GM12878 (cell line): ENCODE measurements at regions not wholly inside any gene's neighbourhood (a gene's known extent, or its start where the extent isn't known, plus 50 kb on each side); places are given as distances from the start of the nearest gene placed in this dataset.

Experiments
- ATF3 ChIP-seq: IDR thresholded peaks from 2 replicates; pipeline ENCODE4 v1.6.1; 2011; ENCODE audit warnings: low read depth, mild to moderate bottlenecking, low read length, moderate library complexity, borderline replicate concordance; ENCODE audit errors: extremely low read depth
- EZH2 ChIP-seq: IDR thresholded peaks from 2 replicates; pipeline ENCODE4 v1.6.1; 2012; ENCODE audit warnings: low read depth, mild to moderate bottlenecking, control low read depth, inconsistent platforms, low read length, borderline replicate concordance; ENCODE audit not compliant: control insufficient read depth
- NRF1 ChIP-seq: conservative IDR thresholded peaks from 2 replicates; pipeline ENCODE4 v1.6.1; 2011; ENCODE audit warnings: mild to moderate bottlenecking, low read depth, low read length, improper control_type of control experiment

- TF ChIP-seq EZH2 = no peak
- no peak for TF ChIP-seq ATF3
- TF ChIP-seq NRF1 = no peak
These were observed 229.9 kb upstream of the GRIK2 start for GRCh38 chr6:101163611-101164010.
